Bronchial epithelial cell (primary cell): ENCODE measurements at regions not wholly inside any gene's neighbourhood (a gene's known extent, or its start where the extent isn't known, plus 50 kb on each side); places are given as distances from the start of the nearest gene placed in this dataset.

ENCODE experiments used
- DNase-seq: peaks from one replicate; pipeline ENCODE4 v3.0.0-alpha.2; 2010; ENCODE audit warnings: low read depth
- FAIRE-seq: peaks from 2 replicates; lab custom pipeline; 2011; peaks lifted over from hg19 to GRCh38; lab: Jason Lieb, UNC
- H3K27me3 ChIP-seq: 2 replicates; pipeline ENCODE4 v1.5.1; 2011; ENCODE audit warnings: low read length; ENCODE audit not compliant: control insufficient read depth, insufficient read depth
- H3K36me3 ChIP-seq: 2 replicates; pipeline ENCODE4 v1.5.1; 2011; ENCODE audit warnings: low read length; ENCODE audit not compliant: control insufficient read depth, insufficient read depth
- H3K4me3 ChIP-seq: 2 replicates; pipeline ENCODE4 v1.5.1; 2011; ENCODE audit warnings: mild to moderate bottlenecking, low read depth, low read length, control low read depth
- TF ChIP-seq, protein P1 (sequence below): IDR thresholded peaks from 2 replicates; pipeline ENCODE4 v1.5.1; 2011; ENCODE audit warnings: mild to moderate bottlenecking, moderate library complexity, low read length, control low read depth, inconsistent platforms; ENCODE audit not compliant: insufficient read depth, severe bottlenecking

DNA sequence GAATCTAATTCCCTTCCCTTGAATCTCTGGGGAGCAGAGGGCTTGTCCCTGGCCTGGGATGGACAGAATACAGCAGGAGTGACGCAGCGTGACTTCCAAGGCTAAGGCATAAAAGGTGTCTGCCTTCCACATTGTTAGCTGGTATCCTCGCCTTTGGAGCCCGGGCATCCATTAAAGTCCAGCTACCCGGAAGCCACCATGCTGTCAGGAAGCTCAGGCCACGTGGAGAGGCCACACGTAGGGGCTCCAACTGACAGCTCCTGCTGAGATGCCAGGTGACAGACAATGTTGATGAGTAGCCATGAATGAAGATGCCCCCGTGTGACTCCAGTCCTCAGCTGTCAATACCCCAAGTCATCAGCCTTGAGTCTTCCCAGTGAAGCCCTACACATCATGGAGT, 99.9 kb downstream of the OAT start:
- no peak for DNase-seq
- FAIRE-seq, result no peak
- TF ChIP-seq, protein P1, sequence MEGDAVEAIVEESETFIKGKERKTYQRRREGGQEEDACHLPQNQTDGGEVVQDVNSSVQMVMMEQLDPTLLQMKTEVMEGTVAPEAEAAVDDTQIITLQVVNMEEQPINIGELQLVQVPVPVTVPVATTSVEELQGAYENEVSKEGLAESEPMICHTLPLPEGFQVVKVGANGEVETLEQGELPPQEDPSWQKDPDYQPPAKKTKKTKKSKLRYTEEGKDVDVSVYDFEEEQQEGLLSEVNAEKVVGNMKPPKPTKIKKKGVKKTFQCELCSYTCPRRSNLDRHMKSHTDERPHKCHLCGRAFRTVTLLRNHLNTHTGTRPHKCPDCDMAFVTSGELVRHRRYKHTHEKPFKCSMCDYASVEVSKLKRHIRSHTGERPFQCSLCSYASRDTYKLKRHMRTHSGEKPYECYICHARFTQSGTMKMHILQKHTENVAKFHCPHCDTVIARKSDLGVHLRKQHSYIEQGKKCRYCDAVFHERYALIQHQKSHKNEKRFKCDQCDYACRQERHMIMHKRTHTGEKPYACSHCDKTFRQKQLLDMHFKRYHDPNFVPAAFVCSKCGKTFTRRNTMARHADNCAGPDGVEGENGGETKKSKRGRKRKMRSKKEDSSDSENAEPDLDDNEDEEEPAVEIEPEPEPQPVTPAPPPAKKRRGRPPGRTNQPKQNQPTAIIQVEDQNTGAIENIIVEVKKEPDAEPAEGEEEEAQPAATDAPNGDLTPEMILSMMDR, result no peak
- H3K27me3 ChIP-seq, result peaks cover under 1% of the 10 kb centered on the region
- H3K4me3 ChIP-seq, result no peak overlapping the region
- H3K36me3 ChIP-seq, result no peaks in the 10 kb centered on the region

DNA sequence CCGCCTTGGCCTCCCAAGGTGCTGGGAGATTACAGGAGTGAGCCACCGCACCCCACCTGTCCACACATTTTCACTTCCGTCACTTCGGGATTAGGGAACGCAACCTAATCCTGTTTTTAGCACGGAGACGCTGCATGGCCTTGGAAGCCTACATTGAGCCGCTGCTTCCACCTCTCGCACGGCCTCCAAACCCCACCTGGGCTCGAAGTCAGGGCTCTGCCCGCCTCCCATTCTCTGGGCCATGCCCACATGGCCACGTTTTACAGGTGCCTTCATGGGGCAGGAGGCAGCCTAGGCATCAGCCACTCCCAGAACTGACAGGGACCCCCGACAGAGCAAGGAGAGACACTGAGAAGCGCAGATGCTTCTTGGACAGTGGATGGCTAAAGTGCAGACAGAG, 100.6 kb downstream of the OAT start:
- H3K36me3 ChIP-seq, result no peaks in the 10 kb centered on the region
- H3K27me3 ChIP-seq, result no peaks in the 10 kb centered on the region
- TF ChIP-seq, protein P1, result no peak
- FAIRE-seq (no peak), DNase-seq (no peak)
- H3K4me3 ChIP-seq, result no peak overlapping the region

- DNase-seq (no peak), FAIRE-seq (no peak)
These were observed 102.4 kb downstream of the OAT start for GRCh38 chr10:124316326-124316725.

GRCh38 chr10:124315591-124316270, 103.0 kb downstream of the OAT start:
- DNase-seq, result no peak
- H3K4me3 ChIP-seq, result no peak overlapping the region
- FAIRE-seq, result no peak
- TF ChIP-seq, protein P1, result no peak
- no peaks in the 10 kb centered on the region for H3K36me3 ChIP-seq
- no peaks in the 10 kb centered on the region for H3K27me3 ChIP-seq

More at GRCh38 chr10:124316326-124316725, 102.4 kb downstream of the OAT start:
- Histone ChIP-seq H3K4me3 (no peak overlapping the region), H3K27me3 (no peaks in the 10 kb centered on the region), H3K36me3 (no peaks in the 10 kb centered on the region)
- TF ChIP-seq, protein P1, result no peak

DNA sequence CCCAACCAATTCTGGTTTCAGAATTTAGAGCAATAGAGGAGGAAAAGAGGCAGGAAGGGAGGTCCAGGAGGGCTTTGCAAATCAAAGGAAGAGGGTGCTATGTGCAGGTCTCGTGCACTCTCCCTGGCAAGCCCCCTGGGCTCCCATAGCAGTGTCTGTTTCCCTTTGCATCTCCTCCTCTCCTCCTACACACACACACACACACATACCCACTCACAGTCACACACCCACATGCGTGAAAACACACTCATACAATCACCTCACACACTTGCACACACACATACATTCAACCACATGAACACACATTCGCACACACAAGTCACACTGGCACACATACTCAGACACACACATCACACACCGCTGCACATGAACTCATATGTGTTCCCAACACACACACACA, 105.3 kb downstream of the OAT start:
- TF ChIP-seq, protein P1, result no peak
- no peak for DNase-seq

DNA sequence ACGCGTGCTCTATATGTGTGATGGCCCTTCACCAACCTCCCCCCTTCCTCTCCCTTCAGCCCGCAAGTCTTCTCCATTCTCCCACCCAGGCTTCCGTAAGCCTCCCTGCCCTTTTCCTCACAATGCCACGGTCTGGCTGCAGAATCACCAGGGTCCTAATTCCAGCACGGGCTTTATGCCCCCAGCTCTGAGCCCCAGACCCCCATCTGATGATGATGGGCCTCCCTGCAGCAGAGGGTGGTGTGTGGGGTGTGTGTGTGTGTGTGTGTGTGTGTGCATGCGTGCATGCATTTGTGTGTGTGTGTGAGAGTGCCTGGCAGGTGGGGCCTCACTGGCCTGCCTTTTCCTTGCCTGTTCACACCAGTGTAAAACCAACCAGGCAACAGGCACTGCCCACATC, 109.9 kb downstream of the OAT start:
- no peak for FAIRE-seq
- Histone ChIP-seq H3K4me3 (no peak overlapping the region), H3K36me3 (no peaks in the 10 kb centered on the region), H3K27me3 (no peaks in the 10 kb centered on the region)
- TF ChIP-seq, protein P1, result no peak
- DNase-seq, result no peak

More for the DNA sequence above, 105.3 kb downstream of the OAT start:
- Histone ChIP-seq H3K4me3 (no peak overlapping the region), H3K36me3 (no peaks in the 10 kb centered on the region), H3K27me3 (no peaks in the 10 kb centered on the region)
- FAIRE-seq, result peak; percentile 77
